ENCODE measurements at regions not wholly inside any gene's neighbourhood (a gene's known extent, or its start where the extent isn't known, plus 50 kb on each side); places are given as distances from the start of the nearest gene placed in this dataset.

- Histone ChIP-seq H3K27ac (no peak overlapping the region), H3K4me3 (no peak overlapping the region)
- no peak for DNase-seq (ENCODE audit: low spot score)
- TF ChIP-seq, protein P1, sequence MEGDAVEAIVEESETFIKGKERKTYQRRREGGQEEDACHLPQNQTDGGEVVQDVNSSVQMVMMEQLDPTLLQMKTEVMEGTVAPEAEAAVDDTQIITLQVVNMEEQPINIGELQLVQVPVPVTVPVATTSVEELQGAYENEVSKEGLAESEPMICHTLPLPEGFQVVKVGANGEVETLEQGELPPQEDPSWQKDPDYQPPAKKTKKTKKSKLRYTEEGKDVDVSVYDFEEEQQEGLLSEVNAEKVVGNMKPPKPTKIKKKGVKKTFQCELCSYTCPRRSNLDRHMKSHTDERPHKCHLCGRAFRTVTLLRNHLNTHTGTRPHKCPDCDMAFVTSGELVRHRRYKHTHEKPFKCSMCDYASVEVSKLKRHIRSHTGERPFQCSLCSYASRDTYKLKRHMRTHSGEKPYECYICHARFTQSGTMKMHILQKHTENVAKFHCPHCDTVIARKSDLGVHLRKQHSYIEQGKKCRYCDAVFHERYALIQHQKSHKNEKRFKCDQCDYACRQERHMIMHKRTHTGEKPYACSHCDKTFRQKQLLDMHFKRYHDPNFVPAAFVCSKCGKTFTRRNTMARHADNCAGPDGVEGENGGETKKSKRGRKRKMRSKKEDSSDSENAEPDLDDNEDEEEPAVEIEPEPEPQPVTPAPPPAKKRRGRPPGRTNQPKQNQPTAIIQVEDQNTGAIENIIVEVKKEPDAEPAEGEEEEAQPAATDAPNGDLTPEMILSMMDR (IDR thresholded peaks at IDR 0.05): no peak
Observed at GRCh38 chr18:77879829-77880228, 630.2 kb downstream of the GALR1 start.

DNA sequence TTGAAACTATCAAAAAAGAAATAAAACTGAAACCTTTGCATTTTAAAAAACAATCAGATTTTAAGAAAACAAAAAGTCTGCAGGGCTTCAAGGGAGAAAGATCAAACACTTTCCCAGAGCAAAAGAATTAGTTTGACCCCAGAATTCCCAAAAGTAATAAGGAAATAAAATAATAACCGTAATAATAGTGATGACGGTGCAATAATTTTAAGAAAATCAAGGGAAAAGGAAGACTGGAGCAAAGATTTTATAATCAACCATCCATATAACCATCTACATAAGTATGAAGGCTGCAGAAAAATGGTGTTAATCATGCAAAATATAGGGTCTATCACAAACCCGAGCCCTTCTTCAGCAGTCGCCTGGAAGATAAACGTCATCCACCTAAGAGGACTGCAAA is 634.8 kb downstream of the GALR1 start:
- H3K4me3 ChIP-seq: no peak overlapping the region

DNA sequence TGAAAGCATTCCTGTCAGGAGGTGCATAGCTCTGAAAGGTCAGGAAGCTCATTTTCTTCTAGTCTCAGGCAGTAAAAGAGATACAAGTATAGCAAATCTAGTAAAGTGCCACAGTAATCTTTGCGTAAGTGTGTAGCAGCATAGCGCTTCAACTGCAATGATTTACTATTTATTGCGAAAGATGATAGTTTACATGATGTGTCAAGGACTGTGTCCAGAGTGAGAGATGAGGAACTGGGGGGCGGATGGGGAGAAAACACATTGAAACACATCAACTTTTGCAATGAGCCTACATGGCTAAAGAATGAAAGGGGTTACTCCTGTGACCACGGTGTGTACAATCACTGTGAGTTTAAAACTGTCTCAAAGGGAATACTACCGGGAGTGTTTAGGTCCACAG is 644.4 kb downstream of the GALR1 start:
- TF ChIP-seq, protein P1 (IDR thresholded peaks at IDR 0.05): no peak
- no peak overlapping the region for H3K27ac ChIP-seq
- DNase-seq (ENCODE audit: low spot score): no peak
- H3K4me3 ChIP-seq: no peak overlapping the region

More for the DNA sequence above, 634.8 kb downstream of the GALR1 start:
- no peak for DNase-seq (ENCODE audit: low spot score)
- no peak overlapping the region for H3K27ac ChIP-seq
- TF ChIP-seq, protein P1 (IDR thresholded peaks at IDR 0.05): no peak

DNA sequence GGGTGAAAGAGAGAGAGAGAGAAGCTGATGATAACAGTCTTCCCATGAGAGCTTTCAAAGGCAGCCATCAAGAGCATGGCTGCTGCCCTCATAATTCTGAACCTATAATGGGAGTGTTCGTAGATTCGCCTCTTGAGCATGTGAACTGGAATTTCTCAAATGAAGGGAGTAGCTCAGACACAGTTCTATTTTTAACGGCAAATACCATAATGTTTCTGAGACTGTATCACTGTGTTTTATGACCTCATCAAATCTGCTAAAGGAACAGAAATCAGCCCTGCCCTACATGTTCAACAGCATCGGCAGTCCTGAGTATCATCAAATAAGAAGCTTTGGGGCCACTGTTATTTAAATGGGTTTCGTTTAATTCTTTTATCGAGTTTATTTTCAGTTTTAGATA is 645.6 kb downstream of the GALR1 start:
- Histone ChIP-seq H3K4me3 (no peak overlapping the region), H3K27ac (no peak overlapping the region)
- DNase-seq (ENCODE audit: low spot score): no peak
- TF ChIP-seq, protein P1 (IDR thresholded peaks at IDR 0.05): no peak

DNA sequence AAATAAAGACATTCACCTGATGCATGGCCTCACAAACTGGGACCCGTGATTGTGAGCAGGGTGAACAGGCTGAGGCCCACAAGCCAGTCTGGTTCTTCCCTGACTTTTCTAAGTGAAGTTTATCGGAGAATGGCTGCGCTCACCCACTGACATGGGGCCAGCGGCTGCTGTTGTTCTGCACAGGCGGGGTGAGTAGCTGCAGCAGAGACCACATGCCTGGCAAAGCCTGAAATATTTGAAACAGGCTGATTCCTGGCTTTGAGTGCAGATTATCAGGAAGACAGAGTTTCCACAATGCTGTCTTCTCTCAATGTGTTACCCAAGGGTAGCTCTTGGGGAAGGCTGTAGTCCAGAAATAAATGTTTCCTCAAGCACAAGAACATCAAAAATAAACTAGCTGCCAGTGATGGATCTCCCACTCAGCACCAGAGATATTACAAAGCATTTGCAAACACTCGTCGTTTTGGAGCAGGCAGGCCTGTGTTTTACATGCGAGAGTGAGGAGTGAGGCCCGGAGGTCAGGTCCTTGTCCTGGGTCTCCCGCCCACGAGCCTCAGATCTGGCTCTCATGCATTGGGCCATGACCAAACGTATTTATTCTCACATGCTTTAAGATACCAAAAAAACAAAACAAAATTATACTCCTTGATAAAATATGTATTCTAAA is 647.1 kb downstream of the GALR1 start:
- H3K4me3 ChIP-seq: no peak overlapping the region
- DNase-seq (ENCODE audit: low spot score): peak; percentile 49
- no peak overlapping the region for H3K27ac ChIP-seq
- TF ChIP-seq, protein P1 (IDR thresholded peaks at IDR 0.05): no peak

- Histone ChIP-seq H3K4me3 (no peak overlapping the region), H3K27ac (no peak overlapping the region)
- DNase-seq (ENCODE audit: low spot score): no peak
- TF ChIP-seq, protein P1 (IDR thresholded peaks at IDR 0.05): no peak
Observed at GRCh38 chr18:77897606-77898005, 648.0 kb downstream of the GALR1 start.

- DNase-seq (ENCODE audit: low spot score): no peak
Observed at GRCh38 chr18:77899972-77900754, 650.5 kb downstream of the GALR1 start.

More at GRCh38 chr18:77899972-77900754, 650.5 kb downstream of the GALR1 start:
- TF ChIP-seq, protein P1 (IDR thresholded peaks at IDR 0.05): peak; percentile 25
- Histone ChIP-seq H3K27ac (no peak overlapping the region), H3K4me3 (peak overlapping the region; percentile 61)

Measured in coronary artery (tissue), 2 donors.